GM21619 (cell line): ENCODE measurements at regions not wholly inside any gene's neighbourhood (a gene's known extent, or its start where the extent isn't known, plus 50 kb on each side); places are given as distances from the start of the nearest gene placed in this dataset.
"Not testable (repeated sequence)": the region's sequence is repeated elsewhere in the genome, so short reads cannot be mapped to it uniquely, and the experiment has no call there.

ENCODE experiments used
- ATAC-seq: cut with Tn5 transposase; IDR thresholded peaks from one replicate; pipeline ENCODE4 v1.9.1; 2021; ENCODE audit not compliant: unreplicated experiment

GRCh38 chr2:144131042-144131441, 388.9 kb downstream of the ZEB2 start:
- ATAC-seq, result no peak

GRCh38 chr2:144130551-144130950, 389.4 kb downstream of the ZEB2 start:
- ATAC-seq, result no peak

GRCh38 chr2:144128130-144128746, 391.7 kb downstream of the ZEB2 start:
- ATAC-seq, result no peak

GRCh38 chr2:144127693-144128092, 392.2 kb downstream of the ZEB2 start:
- no peak for ATAC-seq

- ATAC-seq, result no peak
Measured at GRCh38 chr2:144126302-144126701, 393.6 kb downstream of the ZEB2 start.

GRCh38 chr2:144125751-144126150, 394.2 kb downstream of the ZEB2 start:
- no peak for ATAC-seq

GRCh38 chr2:144124882-144125281, 395.0 kb downstream of the ZEB2 start:
- no peak for ATAC-seq

- ATAC-seq, result no peak
Measured at GRCh38 chr2:144120487-144120886, 399.4 kb downstream of the ZEB2 start.

GRCh38 chr2:144117086-144117485, 402.8 kb downstream of the ZEB2 start:
- ATAC-seq, result no peak

GRCh38 chr2:144115739-144116291, 404.1 kb downstream of the ZEB2 start:
- ATAC-seq, result no peak

- ATAC-seq, result no peak
Measured at GRCh38 chr2:144114760-144115159, 405.2 kb downstream of the ZEB2 start.

- ATAC-seq, result no peak
Measured at GRCh38 chr2:144111437-144111836, 408.5 kb downstream of the ZEB2 start.

GRCh38 chr2:144106104-144106503, 413.8 kb downstream of the ZEB2 start:
- ATAC-seq, result not testable (repeated sequence)

GRCh38 chr2:144102386-144102785, 417.5 kb downstream of the ZEB2 start:
- ATAC-seq, result no peak

GRCh38 chr2:144099780-144100377, 420.0 kb downstream of the ZEB2 start:
- no peak for ATAC-seq

- ATAC-seq, result no peak
Measured at GRCh38 chr2:144099340-144099739, 420.6 kb downstream of the ZEB2 start.

GRCh38 chr2:144097440-144098225, 422.3 kb downstream of the ZEB2 start:
- ATAC-seq, result no peak

- ATAC-seq, result no peak
Measured at GRCh38 chr2:144096531-144096930, 423.4 kb downstream of the ZEB2 start.

GRCh38 chr2:144094408-144095151, 425.3 kb downstream of the ZEB2 start:
- no peak for ATAC-seq

- ATAC-seq, result no peak
Measured at GRCh38 chr2:144091622-144092021, 428.3 kb downstream of the ZEB2 start.

- no peak for ATAC-seq
Measured at GRCh38 chr2:144088863-144089262, 431.1 kb downstream of the ZEB2 start.
